Transverse colon (tissue), 4 donors: ENCODE measurements at regions not wholly inside any gene's neighbourhood (a gene's known extent, or its start where the extent isn't known, plus 50 kb on each side); places are given as distances from the start of the nearest gene placed in this dataset.

Experiments
- EP300 ChIP-seq: sonication (generic); formaldehyde crosslinking; IDR thresholded peaks from one replicate; pipeline ENCODE4 v1.6.1; 2017; ENCODE audit warnings: antibody characterized with exemption, low read depth
- POLR2A ChIP-seq: fragments of 450-650 bp; IDR thresholded peaks from one replicate; pipeline ENCODE4 v1.6.1; 2016; ENCODE audit warnings: antibody characterized with exemption, mild to moderate bottlenecking, moderate library complexity
- POLR2AphosphoS5 ChIP-seq, 3 donors: sonication (generic); formaldehyde crosslinking; IDR thresholded peaks; one replicate each; pipeline ENCODE4 v1.6.1; 2016; ENCODE audit warnings: antibody characterized with exemption in 3 of 3
- TF ChIP-seq, protein P1 (sequence below), 5 experiments: fragments of 200-600 bp in 3 of 5; fragments of 450-650 bp in 2 of 5; sonication (generic) in 3 of 5; IDR thresholded peaks; 1 replicate in 2 of 5; 2 replicates in 3 of 5; pipeline ENCODE4 v1.5.1; 2016 to 2017; ENCODE audit warnings: antibody characterized with exemption in 5 of 5, inconsistent platforms in 3 of 5, mild to moderate bottlenecking in 2 of 5, moderate library complexity in 1 of 5

- TF ChIP-seq, protein P1, sequence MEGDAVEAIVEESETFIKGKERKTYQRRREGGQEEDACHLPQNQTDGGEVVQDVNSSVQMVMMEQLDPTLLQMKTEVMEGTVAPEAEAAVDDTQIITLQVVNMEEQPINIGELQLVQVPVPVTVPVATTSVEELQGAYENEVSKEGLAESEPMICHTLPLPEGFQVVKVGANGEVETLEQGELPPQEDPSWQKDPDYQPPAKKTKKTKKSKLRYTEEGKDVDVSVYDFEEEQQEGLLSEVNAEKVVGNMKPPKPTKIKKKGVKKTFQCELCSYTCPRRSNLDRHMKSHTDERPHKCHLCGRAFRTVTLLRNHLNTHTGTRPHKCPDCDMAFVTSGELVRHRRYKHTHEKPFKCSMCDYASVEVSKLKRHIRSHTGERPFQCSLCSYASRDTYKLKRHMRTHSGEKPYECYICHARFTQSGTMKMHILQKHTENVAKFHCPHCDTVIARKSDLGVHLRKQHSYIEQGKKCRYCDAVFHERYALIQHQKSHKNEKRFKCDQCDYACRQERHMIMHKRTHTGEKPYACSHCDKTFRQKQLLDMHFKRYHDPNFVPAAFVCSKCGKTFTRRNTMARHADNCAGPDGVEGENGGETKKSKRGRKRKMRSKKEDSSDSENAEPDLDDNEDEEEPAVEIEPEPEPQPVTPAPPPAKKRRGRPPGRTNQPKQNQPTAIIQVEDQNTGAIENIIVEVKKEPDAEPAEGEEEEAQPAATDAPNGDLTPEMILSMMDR (IDR thresholded peaks at IDR 0.05) = no peak
- no peak for TF ChIP-seq EP300
- no peak for TF ChIP-seq POLR2A
- TF ChIP-seq POLR2AphosphoS5 (IDR thresholded peaks at IDR 0.05) = no peak
These were observed 341.5 kb downstream of the SHANK2 start for GRCh38 chr11:70910835-70911234.
